HepG2 (cell line): ENCODE measurements at regions not wholly inside any gene's neighbourhood (a gene's known extent, or its start where the extent isn't known, plus 50 kb on each side); places are given as distances from the start of the nearest gene placed in this dataset.

Experiments used
- ATAC-seq: fragments of 200-7000 bp; cut with Tn5 transposase; 3 replicates; pipeline ENCODE4 v1.9.1; 2020; ENCODE audit warnings: mild to moderate bottlenecking, moderate library complexity
- BruUV-seq: library from RNA; stranded (reverse); fragments of 400-500 nt; replicated peaks from 2 replicates; lab custom pipeline; 2021; lab: Mats Ljungman, UMichigan
- CTCF ChIA-PET: fragments of 300-600 bp; formaldehyde crosslinking; extraction: SDS; loops from one replicate; lab custom pipeline; 2021; ENCODE audit warnings: low total read pairs, inconsistent platforms, low intra/inter-chr PET ratio; lab: Yijun Ruan, JAX
- POLR2A ChIA-PET: fragments of 350-600 bp; sonication (Branson Sonifier 250); formaldehyde crosslinking; loops from one replicate; lab custom pipeline; 2020; ENCODE audit warnings: antibody characterized with exemption, inconsistent platforms; lab: Yijun Ruan, JAX
- DNase-seq: peaks from one replicate; pipeline ENCODE4 v3.0.0-alpha.2; 2015; ENCODE audit warnings: low spot score
- FAIRE-seq: peaks from 3 replicates; lab custom pipeline; 2011; peaks lifted over from hg19 to GRCh38; lab: Jason Lieb, UNC
- H2AFZ ChIP-seq: one replicate; pipeline ENCODE4 v1.6.1; 2011; ENCODE audit warnings: low read length, inconsistent platforms
- H3K27ac ChIP-seq: fragments of 300-600 bp; 3 replicates; pipeline ENCODE4 v1.8.0; 2011; ENCODE audit warnings: mixed run types, mild to moderate bottlenecking, mixed read lengths, low read length, inconsistent platforms; ENCODE audit not compliant: insufficient read depth; ENCODE audit errors: extremely low read length
- H3K27me3 ChIP-seq, 2 experiments: fragments of 200-600 bp in 1 of 2; 2 replicates in 1 of 2; 3 replicates in 1 of 2; pipeline versions ENCODE4 v1.6.0 to v1.8.0; 2011; ENCODE audit warnings: low read length in 2 of 2, mild to moderate bottlenecking in 2 of 2, moderate library complexity in 2 of 2, inconsistent platforms in 1 of 2; ENCODE audit not compliant: insufficient read depth in 2 of 2, control insufficient read depth in 1 of 2
- H3K36me3 ChIP-seq, 2 experiments: fragments of 200-600 bp in 1 of 2; replicated peaks in 1 of 2; 2 replicates in 1 of 2; 3 replicates in 1 of 2; pipeline versions ENCODE4 v1.5.1 to v1.8.0; 2011; ENCODE audit warnings: low read length in 2 of 2, inconsistent platforms in 1 of 2; ENCODE audit not compliant: insufficient read depth in 2 of 2, control insufficient read depth in 1 of 2
- H3K4me1 ChIP-seq: 2 replicates; pipeline ENCODE4 v1.5.1; 2012; ENCODE audit warnings: low read length, inconsistent platforms; ENCODE audit not compliant: insufficient read depth
- H3K4me2 ChIP-seq: 2 replicates; pipeline ENCODE4 v1.6.0; 2011; ENCODE audit warnings: low read depth, low read length, inconsistent platforms
- H3K4me3 ChIP-seq, 3 experiments: fragments of 200-600 bp in 1 of 3; sonication (generic), shearing (Covaris generic) in 1 of 3; replicated peaks in 1 of 3; 2 replicates each; pipeline ENCODE4 v1.5.1; 2011 to 2016; ENCODE audit warnings: low read length in 3 of 3, inconsistent platforms in 2 of 3, low read depth in 2 of 3, mild to moderate bottlenecking in 2 of 3, control low read depth in 1 of 3, mixed read lengths in 1 of 3; ENCODE audit not compliant: insufficient read depth in 1 of 3
- H3K79me2 ChIP-seq: one replicate; pipeline ENCODE4 v1.6.1; 2011; ENCODE audit warnings: low read length, inconsistent platforms; ENCODE audit not compliant: insufficient read depth
- H3K9ac ChIP-seq: 2 replicates; pipeline ENCODE4 v1.6.0; 2011; ENCODE audit warnings: mild to moderate bottlenecking, low read depth, low read length, inconsistent platforms; ENCODE audit not compliant: insufficient read depth
- H3K9me3 ChIP-seq: 2 replicates; pipeline ENCODE4 v1.5.1; 2012; ENCODE audit warnings: mild to moderate bottlenecking, low read length
- H4K20me1 ChIP-seq: 2 replicates; pipeline ENCODE4 v1.6.0; 2011; ENCODE audit warnings: inconsistent platforms, mild to moderate bottlenecking, low read length, moderate library complexity; ENCODE audit not compliant: insufficient read depth
- FLYWCH1 ChIP-seq: sonication (generic); formaldehyde crosslinking; IDR thresholded peaks from 2 replicates; pipeline ENCODE4 v1.8.1; 2023; ENCODE audit warnings: mild to moderate bottlenecking, missing genetic modification reagents
- SNAI1 ChIP-seq: sonication (generic); formaldehyde crosslinking; IDR thresholded peaks from 2 replicates; pipeline ENCODE4 v1.5.0; 2020; ENCODE audit warnings: mild to moderate bottlenecking, missing genetic modification reagents, borderline replicate concordance
- TCF7 ChIP-seq: sonication (generic); IDR thresholded peaks from 2 replicates; pipeline ENCODE4 v1.6.1; 2016; ENCODE audit warnings: antibody characterized with exemption, low read depth
- TCF7L2 ChIP-seq: IDR thresholded peaks from 2 replicates; pipeline ENCODE4 v1.6.1; 2011; ENCODE audit warnings: mild to moderate bottlenecking, low read depth, low read length, moderate library complexity
- ZNF138 ChIP-seq: sonication (generic); formaldehyde crosslinking; IDR thresholded peaks from 2 replicates; pipeline ENCODE4 v1.5.0; 2020; ENCODE audit warnings: mild to moderate bottlenecking, low read depth, missing genetic modification reagents
- ZNF616 ChIP-seq: sonication (generic); formaldehyde crosslinking; IDR thresholded peaks from 2 replicates; pipeline ENCODE4 v1.5.0; 2020; ENCODE audit warnings: low read depth, mild to moderate bottlenecking, missing genetic modification reagents
- in situ Hi-C: cut with HindIII; loops from 2 replicates; pipeline ENCODE4 v1.10.0; 2017; ENCODE audit warnings: low pct_unique_long_range_greater_than_20kb; ENCODE audit not compliant: extremely low pct_ligation_motif_present
- intact Hi-C: fragments of 100-400 bp; cut with micrococcal nuclease; formaldehyde crosslinking; loops from one replicate; pipeline ENCODE4 v1.10.0; 2022; ENCODE audit not compliant: unreplicated experiment
- TF ChIP-seq, protein P1 (sequence below): IDR thresholded peaks from 2 replicates; pipeline ENCODE4 v1.6.1; 2012; ENCODE audit warnings: low read length, improper control_type of control experiment
- TF ChIP-seq, protein P2 (sequence below): sonication (generic); formaldehyde crosslinking; IDR thresholded peaks from 2 replicates; pipeline ENCODE4 v1.4.0; 2020; ENCODE audit warnings: missing genetic modification reagents; ENCODE audit errors: not compliant biosample characterization
- TF ChIP-seq, protein P3 (sequence below): sonication (generic); formaldehyde crosslinking; IDR thresholded peaks from 2 replicates; pipeline ENCODE4 v1.5.1; 2020; ENCODE audit warnings: mild to moderate bottlenecking, missing genetic modification reagents, moderate library complexity
- TF ChIP-seq, protein P4 (sequence below): sonication (generic); formaldehyde crosslinking; IDR thresholded peaks from 2 replicates; pipeline ENCODE4 v1.5.1; 2020; ENCODE audit warnings: mild to moderate bottlenecking, moderate library complexity, missing genetic modification reagents
- TF ChIP-seq, protein P5 (sequence below): sonication (generic); formaldehyde crosslinking; IDR thresholded peaks from 2 replicates; pipeline ENCODE4 v1.8.1; 2022; ENCODE audit warnings: mild to moderate bottlenecking, missing genetic modification reagents

DNA sequence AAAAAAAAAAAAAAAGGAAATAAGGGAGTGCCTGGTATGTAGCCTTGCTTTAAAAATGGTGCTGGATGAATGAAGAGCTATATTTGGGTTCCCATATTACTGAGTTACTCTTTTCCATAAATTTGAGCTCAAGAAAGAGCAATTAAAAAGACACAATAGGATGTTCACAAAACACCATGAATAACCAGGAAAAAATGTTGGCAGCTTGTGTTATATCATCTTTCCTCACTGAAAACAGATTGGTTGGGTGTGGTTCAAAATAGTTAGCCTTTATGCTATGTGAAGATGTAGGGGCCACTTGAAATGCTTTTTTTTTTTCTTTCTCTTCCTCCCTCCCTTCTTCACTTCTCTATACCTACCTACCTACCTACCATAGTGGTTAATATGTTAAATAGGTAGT is 256.9 kb downstream of the STK31 start:
- H3K9ac ChIP-seq: no peak overlapping the region
- ChIA-PET POLR2A (no interaction called here), CTCF (no interaction called here)
- FAIRE-seq (no peak), DNase-seq (no peak), ATAC-seq (no peak)
- TF ChIP-seq TCF7L2: no peak
- no peak for TF ChIP-seq FLYWCH1 (CRISPR knock-in tag)
- TF ChIP-seq, protein P1, sequence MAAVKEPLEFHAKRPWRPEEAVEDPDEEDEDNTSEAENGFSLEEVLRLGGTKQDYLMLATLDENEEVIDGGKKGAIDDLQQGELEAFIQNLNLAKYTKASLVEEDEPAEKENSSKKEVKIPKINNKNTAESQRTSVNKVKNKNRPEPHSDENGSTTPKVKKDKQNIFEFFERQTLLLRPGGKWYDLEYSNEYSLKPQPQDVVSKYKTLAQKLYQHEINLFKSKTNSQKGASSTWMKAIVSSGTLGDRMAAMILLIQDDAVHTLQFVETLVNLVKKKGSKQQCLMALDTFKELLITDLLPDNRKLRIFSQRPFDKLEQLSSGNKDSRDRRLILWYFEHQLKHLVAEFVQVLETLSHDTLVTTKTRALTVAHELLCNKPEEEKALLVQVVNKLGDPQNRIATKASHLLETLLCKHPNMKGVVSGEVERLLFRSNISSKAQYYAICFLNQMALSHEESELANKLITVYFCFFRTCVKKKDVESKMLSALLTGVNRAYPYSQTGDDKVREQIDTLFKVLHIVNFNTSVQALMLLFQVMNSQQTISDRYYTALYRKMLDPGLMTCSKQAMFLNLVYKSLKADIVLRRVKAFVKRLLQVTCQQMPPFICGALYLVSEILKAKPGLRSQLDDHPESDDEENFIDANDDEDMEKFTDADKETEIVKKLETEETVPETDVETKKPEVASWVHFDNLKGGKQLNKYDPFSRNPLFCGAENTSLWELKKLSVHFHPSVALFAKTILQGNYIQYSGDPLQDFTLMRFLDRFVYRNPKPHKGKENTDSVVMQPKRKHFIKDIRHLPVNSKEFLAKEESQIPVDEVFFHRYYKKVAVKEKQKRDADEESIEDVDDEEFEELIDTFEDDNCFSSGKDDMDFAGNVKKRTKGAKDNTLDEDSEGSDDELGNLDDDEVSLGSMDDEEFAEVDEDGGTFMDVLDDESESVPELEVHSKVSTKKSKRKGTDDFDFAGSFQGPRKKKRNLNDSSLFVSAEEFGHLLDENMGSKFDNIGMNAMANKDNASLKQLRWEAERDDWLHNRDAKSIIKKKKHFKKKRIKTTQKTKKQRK: no peak
- TF ChIP-seq, protein P2, sequence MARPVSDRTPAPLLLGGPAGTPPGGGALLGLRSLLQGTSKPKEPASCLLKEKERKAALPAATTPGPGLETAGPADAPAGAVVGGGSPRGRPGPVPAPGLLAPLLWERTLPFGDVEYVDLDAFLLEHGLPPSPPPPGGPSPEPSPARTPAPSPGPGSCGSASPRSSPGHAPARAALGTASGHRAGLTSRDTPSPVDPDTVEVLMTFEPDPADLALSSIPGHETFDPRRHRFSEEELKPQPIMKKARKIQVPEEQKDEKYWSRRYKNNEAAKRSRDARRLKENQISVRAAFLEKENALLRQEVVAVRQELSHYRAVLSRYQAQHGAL: no peak
- TF ChIP-seq, protein P3, sequence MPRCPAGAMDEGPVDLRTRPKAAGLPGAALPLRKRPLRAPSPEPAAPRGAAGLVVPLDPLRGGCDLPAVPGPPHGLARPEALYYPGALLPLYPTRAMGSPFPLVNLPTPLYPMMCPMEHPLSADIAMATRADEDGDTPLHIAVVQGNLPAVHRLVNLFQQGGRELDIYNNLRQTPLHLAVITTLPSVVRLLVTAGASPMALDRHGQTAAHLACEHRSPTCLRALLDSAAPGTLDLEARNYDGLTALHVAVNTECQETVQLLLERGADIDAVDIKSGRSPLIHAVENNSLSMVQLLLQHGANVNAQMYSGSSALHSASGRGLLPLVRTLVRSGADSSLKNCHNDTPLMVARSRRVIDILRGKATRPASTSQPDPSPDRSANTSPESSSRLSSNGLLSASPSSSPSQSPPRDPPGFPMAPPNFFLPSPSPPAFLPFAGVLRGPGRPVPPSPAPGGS (CRISPR knock-in tag): no peak
- no peak for TF ChIP-seq TCF7
- TF ChIP-seq ZNF138: no peak
- TF ChIP-seq, protein P4, sequence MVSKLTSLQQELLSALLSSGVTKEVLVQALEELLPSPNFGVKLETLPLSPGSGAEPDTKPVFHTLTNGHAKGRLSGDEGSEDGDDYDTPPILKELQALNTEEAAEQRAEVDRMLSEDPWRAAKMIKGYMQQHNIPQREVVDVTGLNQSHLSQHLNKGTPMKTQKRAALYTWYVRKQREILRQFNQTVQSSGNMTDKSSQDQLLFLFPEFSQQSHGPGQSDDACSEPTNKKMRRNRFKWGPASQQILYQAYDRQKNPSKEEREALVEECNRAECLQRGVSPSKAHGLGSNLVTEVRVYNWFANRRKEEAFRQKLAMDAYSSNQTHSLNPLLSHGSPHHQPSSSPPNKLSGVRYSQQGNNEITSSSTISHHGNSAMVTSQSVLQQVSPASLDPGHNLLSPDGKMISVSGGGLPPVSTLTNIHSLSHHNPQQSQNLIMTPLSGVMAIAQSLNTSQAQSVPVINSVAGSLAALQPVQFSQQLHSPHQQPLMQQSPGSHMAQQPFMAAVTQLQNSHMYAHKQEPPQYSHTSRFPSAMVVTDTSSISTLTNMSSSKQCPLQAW (CRISPR knock-in tag): no peak
- TF ChIP-seq SNAI1 (CRISPR knock-in tag): no peak
- no peak for TF ChIP-seq ZNF616 (CRISPR knock-in tag)
- TF ChIP-seq, protein P5, sequence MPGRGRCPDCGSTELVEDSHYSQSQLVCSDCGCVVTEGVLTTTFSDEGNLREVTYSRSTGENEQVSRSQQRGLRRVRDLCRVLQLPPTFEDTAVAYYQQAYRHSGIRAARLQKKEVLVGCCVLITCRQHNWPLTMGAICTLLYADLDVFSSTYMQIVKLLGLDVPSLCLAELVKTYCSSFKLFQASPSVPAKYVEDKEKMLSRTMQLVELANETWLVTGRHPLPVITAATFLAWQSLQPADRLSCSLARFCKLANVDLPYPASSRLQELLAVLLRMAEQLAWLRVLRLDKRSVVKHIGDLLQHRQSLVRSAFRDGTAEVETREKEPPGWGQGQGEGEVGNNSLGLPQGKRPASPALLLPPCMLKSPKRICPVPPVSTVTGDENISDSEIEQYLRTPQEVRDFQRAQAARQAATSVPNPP (CRISPR knock-in tag): no peak
- H3K4me1 ChIP-seq: no peaks in the 10 kb centered on the region; the same call in 1 of the 2 replicates
- in situ Hi-C loops (no loop called here), intact Hi-C loops (no loop called here)
- no peaks in the 10 kb centered on the region for H3K9me3 ChIP-seq
- no peak overlapping the region for H3K4me3 ChIP-seq
- BruUV-seq: no TSS peak
- H4K20me1 ChIP-seq: no peaks in the 10 kb centered on the region
- H3K36me3 ChIP-seq: no peaks in the 10 kb centered on the region
- H3K27me3 ChIP-seq: no peaks in the 10 kb centered on the region; a peak in 1 of 5 replicates
- no peaks in the 10 kb centered on the region for H3K79me2 ChIP-seq
- no peak overlapping the region for H3K27ac ChIP-seq
- H3K4me2 ChIP-seq: no peak overlapping the region
- no peak overlapping the region for H2AFZ ChIP-seq
